AG10803 (cell line): ENCODE measurements at regions not wholly inside any gene's neighbourhood (a gene's known extent, or its start where the extent isn't known, plus 50 kb on each side); places are given as distances from the start of the nearest gene placed in this dataset.

Source experiments
- DNase-seq: peaks from one replicate; pipeline ENCODE4 v3.0.0; 2010; ENCODE audit warnings: low read depth
- H3K4me3 ChIP-seq: 2 replicates; pipeline ENCODE4 v1.5.1; 2011; ENCODE audit warnings: mild to moderate bottlenecking, low read length, control low read depth
- TF ChIP-seq, protein P1 (sequence below): conservative IDR thresholded peaks from 2 replicates; pipeline ENCODE4 v1.5.1; 2011; ENCODE audit warnings: mild to moderate bottlenecking, low read length, control low read depth, inconsistent platforms

DNA sequence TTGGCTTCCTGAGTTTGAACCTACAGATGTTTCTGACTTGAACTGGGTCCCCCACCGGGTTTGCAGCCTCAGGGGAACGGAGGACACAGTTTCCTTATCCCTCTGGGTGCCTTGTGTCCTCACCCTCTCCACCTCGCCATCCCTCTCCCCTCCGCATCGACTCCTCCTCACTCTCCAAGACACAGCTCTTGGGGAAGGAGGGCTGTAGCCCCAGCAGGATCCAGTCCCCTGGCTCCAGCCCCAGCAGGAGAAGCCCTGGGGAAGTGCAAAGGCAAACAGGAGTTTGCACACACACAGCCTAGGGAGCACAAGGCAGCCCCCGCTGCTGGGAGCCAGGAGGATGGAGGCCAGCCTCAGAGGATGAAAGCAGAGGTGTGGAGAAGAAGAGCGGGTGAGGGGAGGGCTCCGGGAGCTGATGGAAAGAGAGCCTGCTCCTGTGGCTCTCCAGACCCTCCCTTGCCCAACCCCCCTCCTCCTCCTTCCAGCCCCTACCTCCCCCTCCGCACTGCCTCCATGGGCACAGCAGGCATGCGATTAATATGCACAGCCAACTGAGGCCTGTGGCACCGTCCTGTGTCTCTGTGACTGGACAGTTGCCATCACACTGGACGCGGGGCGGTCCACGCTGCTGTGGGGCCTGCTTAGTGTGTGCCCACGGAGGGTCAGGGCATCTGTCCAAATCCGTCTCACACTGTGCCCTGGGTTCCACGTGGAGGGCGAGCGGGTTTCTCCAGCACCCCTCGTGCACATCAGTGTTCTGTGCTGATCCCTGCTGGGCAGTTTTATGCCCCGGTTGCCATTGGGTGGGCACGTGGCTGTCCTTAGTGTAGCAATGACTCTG is 193.7 kb upstream of the DIO3 start:
- TF ChIP-seq, protein P1, sequence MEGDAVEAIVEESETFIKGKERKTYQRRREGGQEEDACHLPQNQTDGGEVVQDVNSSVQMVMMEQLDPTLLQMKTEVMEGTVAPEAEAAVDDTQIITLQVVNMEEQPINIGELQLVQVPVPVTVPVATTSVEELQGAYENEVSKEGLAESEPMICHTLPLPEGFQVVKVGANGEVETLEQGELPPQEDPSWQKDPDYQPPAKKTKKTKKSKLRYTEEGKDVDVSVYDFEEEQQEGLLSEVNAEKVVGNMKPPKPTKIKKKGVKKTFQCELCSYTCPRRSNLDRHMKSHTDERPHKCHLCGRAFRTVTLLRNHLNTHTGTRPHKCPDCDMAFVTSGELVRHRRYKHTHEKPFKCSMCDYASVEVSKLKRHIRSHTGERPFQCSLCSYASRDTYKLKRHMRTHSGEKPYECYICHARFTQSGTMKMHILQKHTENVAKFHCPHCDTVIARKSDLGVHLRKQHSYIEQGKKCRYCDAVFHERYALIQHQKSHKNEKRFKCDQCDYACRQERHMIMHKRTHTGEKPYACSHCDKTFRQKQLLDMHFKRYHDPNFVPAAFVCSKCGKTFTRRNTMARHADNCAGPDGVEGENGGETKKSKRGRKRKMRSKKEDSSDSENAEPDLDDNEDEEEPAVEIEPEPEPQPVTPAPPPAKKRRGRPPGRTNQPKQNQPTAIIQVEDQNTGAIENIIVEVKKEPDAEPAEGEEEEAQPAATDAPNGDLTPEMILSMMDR: no peak
- no peak for DNase-seq
- no peak overlapping the region for H3K4me3 ChIP-seq

DNA sequence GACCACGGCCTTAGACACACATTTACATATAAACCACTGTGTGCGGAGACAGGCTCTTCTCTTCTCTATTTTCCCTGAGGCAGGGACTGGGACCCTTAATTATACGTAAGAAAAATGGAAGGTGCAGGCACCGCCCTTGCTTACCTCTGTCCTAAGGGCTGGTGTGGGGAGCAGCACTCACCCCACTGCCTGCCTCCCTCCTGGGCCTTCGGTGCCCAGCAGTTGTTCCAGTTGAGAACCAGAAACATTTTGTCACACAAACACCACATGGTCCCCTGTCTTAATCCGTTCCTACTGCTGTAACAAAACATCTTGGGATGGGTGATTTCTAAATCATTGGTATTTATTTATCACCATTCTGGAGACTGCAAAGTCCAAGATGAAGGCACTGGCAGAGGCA is 192.7 kb upstream of the DIO3 start:
- TF ChIP-seq, protein P1: no peak
- no peak for DNase-seq
- no peak overlapping the region for H3K4me3 ChIP-seq

DNA sequence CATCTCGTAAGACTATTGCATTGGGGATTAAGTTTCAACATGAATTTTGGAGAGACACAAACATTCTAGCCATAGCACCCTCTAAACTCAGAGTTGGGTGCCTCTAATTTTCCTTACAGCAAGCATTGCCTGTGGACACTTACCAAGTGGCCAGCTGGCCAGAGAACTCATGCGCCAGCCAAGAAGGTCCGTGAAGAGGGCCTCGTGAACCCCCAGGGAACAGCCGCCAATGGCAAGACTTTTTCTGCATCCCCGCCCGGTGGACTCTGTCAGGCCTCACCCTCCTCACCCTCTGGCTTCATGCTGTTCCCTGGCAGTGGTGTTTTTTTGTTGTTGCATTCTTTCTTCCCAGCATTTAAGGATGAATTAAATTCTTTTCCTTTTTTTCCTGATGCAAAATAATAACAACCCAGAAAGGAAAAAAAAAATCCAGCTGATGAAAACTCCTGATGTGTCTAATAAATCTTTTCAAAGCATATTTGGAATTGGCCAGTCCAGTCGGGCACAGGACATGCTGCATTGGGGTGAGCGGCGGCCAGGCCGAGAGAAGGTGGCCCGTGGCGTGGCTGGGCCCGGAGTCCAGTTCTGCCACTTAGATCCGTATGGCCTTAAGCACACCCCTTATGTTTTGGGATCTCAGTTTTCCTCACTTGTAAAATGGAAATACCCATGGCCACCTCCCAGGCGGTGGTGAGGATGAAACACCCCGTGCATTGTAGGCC is 191.9 kb upstream of the DIO3 start:
- no peak overlapping the region for H3K4me3 ChIP-seq
- TF ChIP-seq, protein P1: no peak
- DNase-seq: no peak

DNA sequence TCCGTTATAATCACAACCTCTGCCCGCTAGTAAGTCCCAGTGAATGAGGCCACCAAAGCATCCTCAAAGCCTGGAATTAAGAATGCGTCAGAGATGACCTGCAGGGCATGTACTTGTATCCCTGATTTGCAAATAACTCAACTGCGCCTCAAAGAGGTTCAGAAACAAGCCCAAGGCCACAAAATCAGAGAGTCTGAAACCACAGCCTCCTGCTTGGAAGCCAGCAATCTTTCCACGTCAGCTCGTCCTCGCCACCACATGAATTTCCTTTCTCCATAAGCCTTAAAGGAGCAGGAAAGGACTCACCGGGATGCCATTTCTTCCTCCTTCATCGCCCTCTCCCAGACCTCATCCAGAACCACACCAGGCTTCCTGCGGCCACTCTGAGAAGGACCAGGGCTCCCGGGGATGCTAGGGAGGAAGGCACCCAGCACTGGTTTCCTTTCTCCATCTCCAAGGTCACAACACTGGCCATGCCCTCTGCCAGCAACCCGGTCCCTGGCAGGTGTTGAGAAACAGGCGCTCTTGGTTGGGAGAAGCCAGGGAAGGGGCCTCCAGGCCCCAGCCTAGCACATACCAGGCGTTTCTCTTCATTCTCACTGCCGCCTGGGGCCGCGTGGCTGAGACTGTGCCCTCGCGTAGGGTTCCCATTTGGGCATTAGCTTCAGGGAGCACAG is 191.2 kb upstream of the DIO3 start:
- no peak for DNase-seq
- H3K4me3 ChIP-seq: no peak overlapping the region
- TF ChIP-seq, protein P1: no peak

DNA sequence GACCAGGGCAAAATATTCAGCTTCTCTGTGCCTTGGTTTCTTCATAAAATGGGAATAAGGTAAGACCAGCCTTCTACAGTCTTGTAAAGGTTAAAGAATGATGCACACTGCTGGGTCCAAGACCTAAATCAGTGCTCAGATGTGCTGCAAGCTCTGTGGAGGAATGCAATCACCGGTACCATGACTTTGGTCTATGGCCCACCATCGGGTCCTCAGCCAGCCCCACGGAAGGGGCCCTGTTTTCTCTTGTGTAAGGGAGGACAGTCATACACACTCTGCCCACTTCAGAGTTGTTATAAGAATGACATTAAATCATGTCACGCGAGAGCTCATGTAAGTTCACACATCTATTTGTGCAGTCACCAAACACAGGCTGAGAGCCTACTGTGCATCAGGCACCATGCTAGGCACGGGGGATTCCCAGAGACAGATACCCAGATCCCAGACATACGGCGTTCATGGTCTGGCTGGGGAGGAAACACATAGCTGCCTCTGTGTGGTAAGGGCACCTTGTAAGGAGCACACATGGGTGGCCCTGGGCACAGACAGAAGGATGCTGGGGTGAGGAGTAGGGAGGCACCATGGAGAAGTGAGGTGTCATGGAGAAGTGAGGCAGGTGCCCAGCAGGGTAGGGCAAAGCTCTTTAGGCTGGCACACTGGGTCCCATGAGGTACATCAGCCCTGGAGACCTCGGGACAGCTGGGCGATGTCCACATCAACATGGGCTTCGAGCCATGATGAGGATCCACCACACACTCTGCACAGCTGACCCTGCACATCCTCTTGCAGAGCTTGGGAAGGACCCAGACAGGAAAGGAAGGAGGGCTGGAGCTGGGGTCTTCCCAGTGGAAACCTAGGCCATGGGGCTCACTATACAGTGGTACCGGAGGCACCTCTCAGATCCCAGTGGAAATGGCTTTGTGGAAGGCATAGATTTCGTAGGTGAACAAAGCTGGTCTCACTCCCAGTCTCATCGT is 190.4 kb upstream of the DIO3 start:
- TF ChIP-seq, protein P1: no peak
- H3K4me3 ChIP-seq: no peak overlapping the region
- no peak for DNase-seq
